GM21423 (cell line): ENCODE measurements at regions not wholly inside any gene's neighbourhood (a gene's known extent, or its start where the extent isn't known, plus 50 kb on each side); places are given as distances from the start of the nearest gene placed in this dataset.
"Not testable (repeated sequence)": the region's sequence is repeated elsewhere in the genome, so short reads cannot be mapped to it uniquely, and the experiment has no call there.

Experiments used
- ATAC-seq: cut with Tn5 transposase; IDR thresholded peaks from one replicate; pipeline ENCODE4 v1.9.1; 2021; ENCODE audit warnings: mild to moderate bottlenecking, moderate library complexity; ENCODE audit not compliant: unreplicated experiment

- no peak for ATAC-seq
Observed at GRCh38 chr4:14919785-14920184, 82.5 kb upstream of the CPEB2 start.

GRCh38 chr4:14920237-14920636 lies 82.0 kb upstream of the CPEB2 start:
- no peak for ATAC-seq

GRCh38 chr4:14920759-14921320 lies 81.4 kb upstream of the CPEB2 start:
- no peak for ATAC-seq

GRCh38 chr4:14921781-14922180 lies 80.5 kb upstream of the CPEB2 start:
- not testable (repeated sequence) for ATAC-seq

- no peak for ATAC-seq
Observed at GRCh38 chr4:14924076-14924811, 78.0 kb upstream of the CPEB2 start.

GRCh38 chr4:14924812-14925344 lies 77.4 kb upstream of the CPEB2 start:
- no peak for ATAC-seq

- ATAC-seq, result no peak
Observed at GRCh38 chr4:14925471-14925870, 76.8 kb upstream of the CPEB2 start.

- ATAC-seq, result no peak
Observed at GRCh38 chr4:14926368-14926767, 75.9 kb upstream of the CPEB2 start.

GRCh38 chr4:14928035-14928434 lies 74.2 kb upstream of the CPEB2 start:
- ATAC-seq, result no peak

- ATAC-seq, result no peak
Observed at GRCh38 chr4:14929669-14930068, 72.6 kb upstream of the CPEB2 start.

- no peak for ATAC-seq
Observed at GRCh38 chr4:14934704-14935390, 67.4 kb upstream of the CPEB2 start.

GRCh38 chr4:14943749-14944148 lies 58.5 kb upstream of the CPEB2 start:
- ATAC-seq, result no peak

GRCh38 chr4:14952352-14952751 lies 49.9 kb upstream of the CPEB2 start:
- ATAC-seq, result no peak
